ENCODE measurements at regions not wholly inside any gene's neighbourhood (a gene's known extent, or its start where the extent isn't known, plus 50 kb on each side); places are given as distances from the start of the nearest gene placed in this dataset.
A peak's percentile ranks its signal among the peaks of the same experiment; 100 is the strongest.
"Not testable (repeated sequence)": the region's sequence is repeated elsewhere in the genome, so short reads cannot be mapped to it uniquely, and the experiment has no call there.

DNA sequence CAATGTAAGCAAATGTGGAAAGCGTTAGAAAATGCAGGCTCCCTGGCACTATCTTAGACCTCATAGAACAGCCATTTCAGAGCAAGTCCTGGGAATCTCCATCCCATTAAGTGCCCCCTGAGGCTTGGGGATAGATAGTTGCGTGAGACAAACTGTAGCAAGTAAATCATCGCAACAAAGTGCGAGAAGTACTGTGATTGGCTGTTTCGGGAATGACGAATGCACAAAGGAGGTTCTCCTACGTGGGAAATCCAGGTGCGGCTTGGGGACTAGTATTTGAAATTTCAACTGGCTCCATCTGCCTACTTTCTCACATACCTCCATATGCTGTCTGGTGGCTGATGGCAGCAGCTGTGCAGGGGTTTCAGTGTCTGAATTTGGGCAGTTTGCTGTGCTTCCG is 84.5 kb downstream of the PLEKHG1 start:
- no peak for DNase-seq

- DNase-seq, result no peak
Measured at GRCh38 chr6:150684714-150685459, 85.2 kb downstream of the PLEKHG1 start.

DNA sequence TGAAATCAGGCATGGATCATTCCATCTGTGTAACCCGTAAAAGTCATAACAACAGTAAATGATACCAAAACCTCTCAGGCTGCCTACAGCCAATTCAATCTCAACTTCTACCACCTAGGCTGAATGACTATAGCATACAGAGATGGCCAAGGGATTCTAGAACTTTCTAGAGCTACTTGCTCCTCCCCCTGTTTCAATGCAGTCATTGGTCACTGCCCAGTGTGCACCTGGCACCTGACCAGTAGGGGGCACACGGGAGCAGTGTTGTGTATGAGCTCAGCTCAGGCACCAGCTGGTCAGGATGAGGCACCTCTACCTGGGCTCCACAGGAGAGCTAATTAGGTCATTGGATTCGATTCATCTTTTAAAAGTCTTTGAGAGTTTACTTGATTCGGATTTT is 86.2 kb downstream of the PLEKHG1 start:
- peak; percentile 18 for DNase-seq

DNA sequence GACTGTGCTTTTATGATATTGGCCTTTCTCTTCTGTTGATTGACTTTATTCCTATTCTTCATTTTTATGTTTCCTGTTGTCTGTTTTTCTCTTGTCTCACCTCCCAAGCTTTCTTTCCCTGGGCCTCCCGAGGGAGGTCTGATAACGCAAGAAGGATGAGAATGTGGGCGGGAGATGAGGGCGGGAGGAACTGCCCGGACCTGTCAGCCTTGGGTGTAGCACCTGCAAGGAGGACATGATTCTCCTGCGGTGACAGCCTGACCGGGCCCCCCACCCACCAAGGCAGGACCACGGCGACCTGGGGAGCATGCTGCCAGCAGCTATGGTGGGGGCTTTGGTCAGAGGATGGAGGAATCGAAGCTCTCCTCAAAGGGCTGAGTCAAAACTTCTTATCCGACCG is 86.9 kb downstream of the PLEKHG1 start:
- DNase-seq, result no peak

- DNase-seq, result no peak
Measured at GRCh38 chr6:150687508-150687907, 87.8 kb downstream of the PLEKHG1 start.

DNA sequence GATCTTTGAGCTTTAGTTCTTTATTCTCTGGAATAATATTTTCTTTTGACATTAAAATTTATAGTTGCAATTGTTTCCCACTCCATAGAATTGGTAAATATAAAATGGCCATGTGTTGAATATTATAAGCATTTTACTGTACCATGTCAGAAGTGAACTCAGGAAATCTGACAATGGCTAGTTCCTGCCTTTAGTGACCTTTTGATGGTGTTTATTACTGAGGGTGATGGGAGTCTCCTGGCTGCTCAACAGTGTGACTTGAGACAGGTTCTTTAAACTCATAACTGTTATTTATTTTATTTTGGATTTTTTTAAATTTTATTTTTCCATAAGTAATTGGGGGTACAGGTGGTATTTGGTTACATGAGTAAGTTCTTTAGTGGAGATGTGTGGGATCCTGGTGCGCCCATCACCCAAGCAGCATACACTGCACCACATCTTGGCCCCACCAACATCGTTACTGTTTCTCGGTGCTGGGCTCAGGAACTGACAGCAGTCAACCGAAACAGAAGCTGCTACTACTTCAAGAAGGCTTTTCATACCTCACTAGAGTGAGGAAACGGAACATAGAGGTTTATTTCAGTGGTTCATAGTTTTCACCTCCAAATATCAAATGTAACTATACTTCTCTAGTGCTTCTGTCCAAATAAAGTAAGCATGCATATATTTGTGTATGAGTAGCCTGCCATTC is 90.4 kb downstream of the PLEKHG1 start:
- no peak for DNase-seq

- DNase-seq, result no peak
Measured at GRCh38 chr6:150690681-150691080, 91.0 kb downstream of the PLEKHG1 start.

DNA sequence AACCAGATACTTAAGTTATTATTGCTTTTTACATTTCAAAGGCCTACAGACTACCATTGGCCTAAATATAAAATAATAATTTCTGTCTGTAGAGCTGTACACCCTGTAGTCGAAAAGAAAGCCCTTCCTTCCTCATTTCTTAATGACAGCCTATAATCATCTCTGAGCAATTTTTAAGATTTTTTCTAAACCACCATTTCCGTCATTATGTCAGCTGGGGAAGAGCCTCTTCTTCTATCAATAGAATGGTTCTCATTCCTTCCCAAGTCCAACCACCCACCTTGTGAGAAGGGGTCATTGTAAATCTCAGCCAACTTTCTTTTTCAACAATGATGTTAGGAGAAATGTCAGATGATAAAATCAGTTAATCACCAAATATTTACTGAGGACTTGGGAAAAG is 91.8 kb downstream of the PLEKHG1 start:
- no peak for DNase-seq

GRCh38 chr6:150692604-150693003 is 92.9 kb downstream of the PLEKHG1 start:
- DNase-seq, result no peak

- DNase-seq, result no peak
Measured at GRCh38 chr6:150694889-150695288, 95.2 kb downstream of the PLEKHG1 start.

- no peak for DNase-seq
Measured at GRCh38 chr6:150695652-150696051, 96.0 kb downstream of the PLEKHG1 start.

DNA sequence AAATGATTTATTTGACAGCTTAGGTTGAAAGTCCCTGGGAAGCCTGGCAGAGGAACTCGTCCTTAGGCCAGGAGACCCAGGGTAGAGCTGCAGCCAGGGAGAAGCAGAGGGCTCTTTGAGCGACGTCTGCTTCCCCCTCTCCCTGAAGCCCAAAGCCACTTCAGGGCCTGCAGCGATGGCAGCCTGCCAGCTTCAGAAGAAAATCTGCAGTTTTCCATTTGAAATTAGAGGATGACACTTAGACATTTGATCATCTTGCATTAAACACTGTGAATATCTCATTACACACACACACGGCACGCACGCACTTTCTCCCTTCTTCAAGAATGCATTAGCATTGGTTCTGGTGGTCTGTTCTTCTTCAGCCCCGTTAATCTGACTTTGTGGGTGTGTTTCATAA is 96.5 kb downstream of the PLEKHG1 start:
- no peak for DNase-seq

DNA sequence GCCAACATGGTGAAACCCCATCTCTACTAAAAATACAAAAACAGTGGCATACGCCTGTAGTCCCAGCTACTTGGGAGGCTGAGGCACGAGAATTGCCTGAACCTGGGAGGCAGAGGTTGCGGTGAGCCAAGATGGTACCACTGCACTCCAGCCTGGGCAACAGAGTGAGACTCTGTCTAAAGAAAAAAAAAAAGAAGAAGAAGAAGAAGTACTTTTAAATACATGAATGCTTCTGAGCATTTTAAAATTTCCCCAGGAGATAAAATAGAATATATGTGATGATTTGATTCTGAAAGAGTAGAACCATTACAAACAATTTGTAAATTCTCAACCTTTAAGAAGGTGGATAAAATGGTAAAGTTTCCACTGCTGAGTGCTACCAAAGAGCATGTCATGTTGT is 97.2 kb downstream of the PLEKHG1 start:
- not testable (repeated sequence) for DNase-seq

DNA sequence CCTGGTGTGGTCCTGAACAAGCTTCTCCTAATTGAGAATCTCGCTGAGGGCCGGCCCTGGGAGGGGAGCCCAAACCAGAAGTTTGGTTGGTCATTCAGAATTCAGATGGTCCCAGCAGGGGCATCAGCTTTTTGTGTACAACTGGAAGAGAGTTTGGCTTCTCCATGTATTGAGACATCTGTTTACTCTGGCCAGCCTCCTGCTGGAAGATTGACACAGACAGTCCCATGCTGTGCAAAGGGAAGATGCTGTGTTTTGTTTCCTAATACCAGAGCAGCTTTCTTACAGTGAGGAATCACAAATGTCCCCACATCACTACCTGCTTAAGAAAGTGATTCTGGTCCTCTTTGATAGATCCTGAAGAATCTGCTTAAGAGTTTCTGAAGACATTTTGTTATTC is 97.8 kb downstream of the PLEKHG1 start:
- DNase-seq, result no peak

DNA sequence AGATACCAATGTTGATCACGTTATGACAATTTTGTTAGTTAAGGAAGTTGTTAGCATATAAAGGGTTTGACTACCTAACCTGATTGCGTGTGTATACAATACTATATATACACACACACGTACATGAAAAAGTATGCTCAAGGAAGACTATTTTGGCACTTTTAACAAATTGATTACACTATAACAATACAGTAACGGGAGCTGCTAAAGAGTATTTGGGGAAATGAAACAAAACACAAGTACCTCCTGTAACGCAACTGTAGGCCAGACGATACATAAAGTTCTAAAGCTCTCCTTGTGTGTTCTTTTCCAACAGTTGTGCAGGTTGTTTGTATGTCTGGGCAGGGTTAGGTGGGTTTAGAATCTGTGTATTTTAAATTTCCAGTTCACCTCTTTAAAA is 98.7 kb downstream of the PLEKHG1 start:
- no peak for DNase-seq

DNA sequence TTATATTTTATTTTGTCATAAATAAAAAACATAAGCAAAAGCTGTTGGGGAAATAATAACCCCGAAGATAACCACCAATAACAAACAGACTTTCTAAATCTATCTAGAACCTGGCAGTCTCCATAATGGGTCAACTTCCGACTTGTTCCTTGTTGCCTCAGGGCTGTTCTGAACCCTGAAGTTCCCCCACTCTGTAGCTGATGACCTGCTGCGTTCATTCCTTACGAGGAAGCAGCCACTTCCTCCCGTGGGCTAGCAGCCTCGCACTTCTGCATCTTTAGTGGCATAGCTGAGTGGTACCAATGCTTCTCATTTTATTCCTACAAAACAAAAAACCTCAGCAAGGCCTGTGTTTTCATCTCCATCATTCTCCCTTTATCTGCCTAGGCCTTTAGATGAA is 103.0 kb downstream of the PLEKHG1 start:
- DNase-seq, result no peak

- DNase-seq, result no peak
Measured at GRCh38 chr6:150704447-150705192, 104.9 kb downstream of the PLEKHG1 start.

- no peak for DNase-seq
Measured at GRCh38 chr6:150705392-150705791, 105.7 kb downstream of the PLEKHG1 start.

DNA sequence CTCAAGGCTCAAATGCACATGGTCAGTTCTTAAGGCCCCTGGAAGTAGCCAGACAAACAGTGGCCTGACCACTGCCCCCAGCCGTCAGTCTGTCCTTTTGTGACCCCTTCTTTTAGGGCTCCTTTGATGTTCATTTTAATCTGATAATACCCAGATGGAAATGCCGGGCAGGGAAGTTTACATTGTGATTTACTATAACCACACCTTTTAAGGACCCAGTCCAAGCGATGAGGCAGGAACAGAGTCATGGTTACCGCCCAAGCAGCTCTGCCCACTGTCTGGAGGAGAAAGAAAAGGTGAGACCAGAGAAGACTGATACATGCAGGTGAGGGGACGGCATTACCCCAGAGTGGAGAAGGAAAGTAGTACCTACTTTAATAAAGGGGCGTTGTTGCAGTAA is 110.6 kb downstream of the PLEKHG1 start:
- no peak for DNase-seq

GRCh38 chr6:150711061-150711460 is 111.4 kb downstream of the PLEKHG1 start:
- DNase-seq, result no peak

GRCh38 chr6:150711584-150712504 is 112.2 kb downstream of the PLEKHG1 start:
- DNase-seq, result no peak

- DNase-seq, result no peak
Measured at GRCh38 chr6:150712505-150713252, 113.0 kb downstream of the PLEKHG1 start.
